ENCODE measurements at regions not wholly inside any gene's neighbourhood (a gene's known extent, or its start where the extent isn't known, plus 50 kb on each side); places are given as distances from the start of the nearest gene placed in this dataset.

- TF ChIP-seq ZNF580 (tag by site-specific recombination; IDR thresholded peaks at IDR 0.05), result no peak
- TF ChIP-seq ZNF645 (tag by site-specific recombination; IDR thresholded peaks at IDR 0.05), result no peak
- no peak for TF ChIP-seq ZNF23 (tag by site-specific recombination; IDR thresholded peaks at IDR 0.05; ENCODE audit: borderline replicate concordance)
- TF ChIP-seq ZFP41 (tag by site-specific recombination; IDR thresholded peaks at IDR 0.05; ENCODE audit: borderline replicate concordance), result no peak
- no peak for TF ChIP-seq ZNF16 (tag by site-specific recombination; IDR thresholded peaks at IDR 0.05; ENCODE audit: low read depth)
Measured at GRCh38 chr5:79182141-79182540, 53.8 kb upstream of the JMY start.
